Stimulated activated naive B cell treated with anti-CD40 and anti-IgM and Interleukin-4, amounts not matched to agents 10 μg/mL and 1 μg/mL and 100 μg/mL, for 72 hours (primary cell): ENCODE measurements at regions not wholly inside any gene's neighbourhood (a gene's known extent, or its start where the extent isn't known, plus 50 kb on each side); places are given as distances from the start of the nearest gene placed in this dataset.
A peak's percentile ranks its signal among the peaks of the same experiment; 100 is the strongest.
"Not testable (repeated sequence)": the region's sequence is repeated elsewhere in the genome, so short reads cannot be mapped to it uniquely, and the experiment has no call there.

ENCODE experiments used
- ATAC-seq, 2 donors: fragments of 150-1000 bp; cut with Tn5 transposase; replicated peaks; 2 replicates each; pipeline ENCODE4 v1.10.0; 2021; ENCODE audit warnings: moderate library complexity in 1 of 2
- DNase-seq: peaks from one replicate; pipeline ENCODE4 v3.0.0; 2021
- H3K27ac Mint-ChIP-seq: one replicate; pipeline ENCODE4 v1.8.0; 2022; ENCODE audit warnings: mild to moderate bottlenecking, mixed read lengths
- H3K27me3 Mint-ChIP-seq, 2 donors: one replicate each; pipeline ENCODE4 v1.8.0; 2022; ENCODE audit warnings: mixed read lengths in 2 of 2
- H3K36me3 Mint-ChIP-seq, 2 donors: one replicate each; pipeline ENCODE4 v1.8.0; 2022; ENCODE audit warnings: mixed read lengths in 2 of 2, mild to moderate bottlenecking in 1 of 2
- H3K4me1 Mint-ChIP-seq, 2 donors: one replicate each; pipeline ENCODE4 v1.8.0; 2022; ENCODE audit warnings: mixed read lengths in 2 of 2, mild to moderate bottlenecking in 1 of 2
- H3K4me3 Mint-ChIP-seq, 2 donors: one replicate each; pipeline ENCODE4 v1.8.0; 2022; ENCODE audit warnings: mild to moderate bottlenecking in 2 of 2, mixed read lengths in 2 of 2, moderate library complexity in 1 of 2
- H3K9me3 Mint-ChIP-seq, 2 donors: one replicate each; pipeline ENCODE4 v1.8.0; 2022; ENCODE audit warnings: mixed read lengths in 2 of 2, mild to moderate bottlenecking in 1 of 2

DNA sequence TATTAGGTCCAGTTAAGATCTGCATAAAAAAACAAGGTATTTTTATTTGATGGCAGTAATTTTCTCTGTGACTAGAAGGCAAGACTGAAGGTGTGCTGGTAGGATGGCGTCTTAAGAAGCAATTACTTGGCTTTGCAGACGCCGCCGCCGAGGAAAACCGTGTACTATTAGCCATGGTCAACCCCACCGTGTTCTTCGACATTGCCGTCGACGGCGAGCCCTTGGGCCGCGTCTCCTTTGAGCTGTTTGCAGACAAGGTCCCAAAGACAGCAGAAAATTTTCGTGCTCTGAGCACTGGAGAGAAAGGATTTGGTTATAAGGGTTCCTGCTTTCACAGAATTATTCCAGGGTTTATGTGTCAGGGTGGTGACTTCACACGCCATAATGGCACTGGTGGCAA lies 454.0 kb upstream of the TMPRSS15 start:
- not testable (repeated sequence) for H3K4me1 Mint-ChIP-seq, H3K27ac Mint-ChIP-seq, H3K36me3 Mint-ChIP-seq, H3K27me3 Mint-ChIP-seq, ATAC-seq, H3K9me3 Mint-ChIP-seq, DNase-seq, H3K4me3 Mint-ChIP-seq

DNA sequence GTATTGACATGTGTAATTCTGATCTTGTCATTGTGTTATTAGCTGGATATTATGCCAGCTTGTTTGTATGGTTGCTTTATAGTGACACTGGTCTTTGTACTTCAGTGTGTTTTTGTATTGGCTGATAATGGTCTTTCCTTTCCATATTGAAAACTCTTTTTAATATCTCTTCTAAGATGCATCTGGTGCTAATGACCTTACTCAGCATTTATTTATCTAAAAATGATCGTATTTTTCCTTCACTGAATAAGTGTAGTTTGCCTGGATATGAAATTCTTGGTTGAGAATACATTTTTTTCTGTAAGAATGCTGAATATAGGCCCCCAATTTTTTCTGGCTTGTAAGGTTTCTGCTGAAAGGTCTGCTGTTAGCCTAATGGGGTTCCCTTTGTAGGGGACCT lies 465.5 kb upstream of the TMPRSS15 start:
- Mint-ChIP-seq H3K4me3 (no peak overlapping the region), H3K9me3 (peaks cover 3 to 8% of the 10 kb centered on the region in 2 donors)
- ATAC-seq: no peak

DNA sequence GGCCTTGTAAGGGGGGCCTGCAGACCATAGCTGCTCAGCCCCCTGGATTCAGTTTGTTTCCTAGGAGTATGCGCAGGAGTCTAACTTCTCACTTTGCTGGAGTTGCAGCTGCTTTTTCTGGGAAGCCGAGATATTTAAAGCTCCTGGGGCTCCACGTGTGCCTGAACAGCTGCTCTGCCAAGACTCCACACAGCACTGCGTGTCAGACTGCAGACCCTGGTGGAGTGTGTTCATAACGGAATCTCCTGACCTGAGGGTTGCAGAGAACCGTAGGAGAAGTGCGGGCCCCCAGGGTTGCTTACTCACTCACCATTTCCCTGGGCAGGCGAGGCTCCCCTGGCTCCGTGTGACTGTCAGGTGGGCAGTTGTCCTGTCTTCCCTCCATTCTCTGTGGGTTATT lies 474.3 kb upstream of the TMPRSS15 start:
- H3K27me3 Mint-ChIP-seq: peaks cover 0 to 4% of the 10 kb centered on the region in 2 donors
- H3K4me1 Mint-ChIP-seq: no peaks in the 10 kb centered on the region
- no peak for ATAC-seq
- no peaks in the 10 kb centered on the region for H3K36me3 Mint-ChIP-seq
- H3K4me3 Mint-ChIP-seq: no peak overlapping the region
- H3K9me3 Mint-ChIP-seq: peaks cover 4 to 9% of the 10 kb centered on the region in 2 donors
- no peak for DNase-seq
- H3K27ac Mint-ChIP-seq: no peak overlapping the region

More for the DNA sequence above, 465.5 kb upstream of the TMPRSS15 start:
- no peaks in the 10 kb centered on the region for H3K4me1 Mint-ChIP-seq
- no peak overlapping the region for H3K27ac Mint-ChIP-seq
- no peaks in the 10 kb centered on the region for H3K36me3 Mint-ChIP-seq
- H3K27me3 Mint-ChIP-seq: no peaks in the 10 kb centered on the region
- DNase-seq: no peak

DNA sequence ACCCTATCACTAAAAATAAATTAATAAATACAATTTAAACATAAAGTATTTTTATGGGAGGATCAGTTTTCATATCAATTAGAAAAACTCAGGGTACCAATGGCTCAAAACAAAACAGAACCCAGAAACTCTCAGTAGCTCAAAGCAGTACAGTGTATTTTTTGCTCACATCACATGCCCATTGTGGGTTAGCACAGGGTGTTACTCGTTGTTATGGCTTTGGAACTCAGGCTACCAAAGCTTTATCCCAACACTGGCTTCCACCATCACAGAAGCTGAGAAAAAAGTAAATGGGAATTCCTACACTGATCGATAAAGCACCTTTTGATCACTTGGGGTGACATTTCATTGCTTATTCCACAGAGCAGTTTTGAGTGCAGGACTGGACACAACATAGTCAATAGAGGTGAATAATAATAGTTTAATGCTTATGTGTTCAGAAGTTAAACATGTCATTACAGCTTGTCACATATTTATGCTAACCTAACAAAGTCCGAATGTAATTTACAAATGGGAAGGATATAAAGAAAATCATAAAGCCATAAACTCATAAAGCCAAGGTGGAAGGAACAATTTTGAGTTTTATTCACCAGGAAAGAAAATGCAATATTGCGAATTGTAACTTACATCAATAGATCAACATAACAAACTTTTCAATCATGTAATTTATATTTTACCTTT lies 484.5 kb upstream of the TMPRSS15 start:
- no peaks in the 10 kb centered on the region for H3K27me3 Mint-ChIP-seq
- H3K36me3 Mint-ChIP-seq: no peaks in the 10 kb centered on the region
- H3K27ac Mint-ChIP-seq: no peak overlapping the region
- peaks cover 6 to 7% of the 10 kb centered on the region in 2 donors for H3K9me3 Mint-ChIP-seq
- H3K4me1 Mint-ChIP-seq: no peaks in the 10 kb centered on the region
- no peak for ATAC-seq
- no peak for DNase-seq
- H3K4me3 Mint-ChIP-seq: no peak overlapping the region

DNA sequence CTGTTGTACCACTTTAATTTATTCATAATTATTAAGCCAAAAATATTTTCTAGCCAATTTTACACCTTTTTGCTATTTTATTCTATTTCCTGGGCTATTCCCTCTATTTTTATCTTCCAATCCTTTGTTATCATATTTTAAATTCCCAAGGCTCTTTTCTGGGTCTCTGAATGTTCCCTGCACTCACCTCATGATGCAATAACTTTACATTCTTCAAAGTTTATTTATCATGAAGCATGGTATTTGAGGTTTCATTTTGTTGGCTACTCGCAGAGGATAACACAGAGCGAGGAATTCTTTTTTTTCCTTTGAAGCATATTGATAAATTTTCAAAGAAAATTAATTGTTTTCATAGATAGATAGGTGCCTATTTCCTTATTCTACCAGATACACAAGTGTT lies 489.8 kb upstream of the TMPRSS15 start:
- DNase-seq (no peak), ATAC-seq (no peak)
- Mint-ChIP-seq H3K36me3 (no peaks in the 10 kb centered on the region), H3K4me1 (no peaks in the 10 kb centered on the region), H3K9me3 (no peaks in the 10 kb centered on the region), H3K4me3 (no peak overlapping the region), H3K27me3 (no peaks in the 10 kb centered on the region), H3K27ac (no peak overlapping the region)

DNA sequence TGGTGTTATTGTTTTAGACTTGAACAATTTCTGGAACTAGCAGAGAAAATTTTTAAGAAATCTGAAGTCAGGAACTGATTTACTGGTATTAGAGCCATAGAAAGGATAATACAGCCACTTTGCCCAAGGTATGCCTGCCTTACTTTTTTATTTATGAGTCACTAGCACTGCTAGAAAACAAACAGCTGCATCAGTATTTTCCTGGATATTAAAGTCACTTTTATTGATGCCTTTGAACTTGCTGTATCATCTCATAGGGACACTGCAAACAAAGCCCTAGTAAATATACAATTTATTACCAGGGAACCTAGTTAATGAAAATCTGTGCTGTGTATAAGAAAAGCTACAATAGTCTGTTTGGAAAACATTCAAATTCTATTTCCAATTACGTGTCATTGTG lies 490.8 kb upstream of the TMPRSS15 start:
- no peak overlapping the region for H3K27ac Mint-ChIP-seq

DNA sequence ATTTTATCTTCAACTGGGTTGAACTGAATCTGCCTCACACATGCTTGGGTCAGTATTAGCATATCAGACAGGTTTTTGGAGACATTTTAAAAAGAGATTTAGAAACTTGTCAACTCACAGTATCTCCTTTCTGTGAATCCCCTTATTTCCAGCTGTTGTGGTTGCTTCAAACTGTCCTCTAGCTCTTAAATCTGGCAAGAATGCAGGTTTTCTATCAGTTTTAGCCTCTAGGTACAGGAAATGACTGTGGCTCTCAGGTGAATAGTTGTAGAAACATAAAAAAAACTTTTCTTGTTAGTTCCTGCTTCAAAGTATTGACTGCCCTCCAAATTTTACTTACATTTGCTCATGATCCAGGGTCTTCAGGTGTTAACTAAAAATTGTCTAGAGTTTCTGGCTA lies 495.7 kb upstream of the TMPRSS15 start:
- no peaks in the 10 kb centered on the region for H3K4me1 Mint-ChIP-seq
- H3K27ac Mint-ChIP-seq: no peak overlapping the region
- DNase-seq: no peak
- H3K4me3 Mint-ChIP-seq: no peak overlapping the region
- no peaks in the 10 kb centered on the region for H3K36me3 Mint-ChIP-seq
- no peak for ATAC-seq
- no peaks in the 10 kb centered on the region for H3K27me3 Mint-ChIP-seq
- H3K9me3 Mint-ChIP-seq: no peaks in the 10 kb centered on the region

More for the DNA sequence above, 490.8 kb upstream of the TMPRSS15 start:
- Mint-ChIP-seq H3K27me3 (no peaks in the 10 kb centered on the region), H3K4me3 (no peak overlapping the region), H3K36me3 (no peaks in the 10 kb centered on the region), H3K4me1 (no peaks in the 10 kb centered on the region), H3K9me3 (no peaks in the 10 kb centered on the region)
- ATAC-seq (no peak), DNase-seq (no peak)

DNA sequence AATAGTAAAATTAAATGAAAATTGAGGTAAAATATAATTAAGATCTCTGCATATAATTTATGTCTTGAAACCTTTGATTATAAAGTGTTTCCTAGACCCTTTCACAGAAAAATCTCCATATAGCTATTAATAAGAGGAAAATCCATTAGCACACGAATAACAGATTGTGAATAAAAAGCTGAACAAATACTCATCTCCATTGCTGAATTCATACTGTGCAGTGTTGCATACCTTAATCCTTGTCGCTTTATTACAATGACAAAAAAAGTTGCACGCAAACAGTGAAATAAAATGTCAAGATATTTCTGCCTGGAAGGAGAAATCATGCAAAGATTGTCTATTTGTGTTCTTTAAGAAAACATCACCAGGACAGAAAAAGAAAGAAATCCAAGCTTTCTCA lies 499.1 kb upstream of the TMPRSS15 start:
- ATAC-seq: no peak
- no peaks in the 10 kb centered on the region for H3K27me3 Mint-ChIP-seq
- H3K27ac Mint-ChIP-seq: no peak overlapping the region
- DNase-seq: no peak
- H3K4me1 Mint-ChIP-seq: no peaks in the 10 kb centered on the region
- H3K9me3 Mint-ChIP-seq: no peaks in the 10 kb centered on the region
- no peaks in the 10 kb centered on the region for H3K36me3 Mint-ChIP-seq
- no peak overlapping the region for H3K4me3 Mint-ChIP-seq

DNA sequence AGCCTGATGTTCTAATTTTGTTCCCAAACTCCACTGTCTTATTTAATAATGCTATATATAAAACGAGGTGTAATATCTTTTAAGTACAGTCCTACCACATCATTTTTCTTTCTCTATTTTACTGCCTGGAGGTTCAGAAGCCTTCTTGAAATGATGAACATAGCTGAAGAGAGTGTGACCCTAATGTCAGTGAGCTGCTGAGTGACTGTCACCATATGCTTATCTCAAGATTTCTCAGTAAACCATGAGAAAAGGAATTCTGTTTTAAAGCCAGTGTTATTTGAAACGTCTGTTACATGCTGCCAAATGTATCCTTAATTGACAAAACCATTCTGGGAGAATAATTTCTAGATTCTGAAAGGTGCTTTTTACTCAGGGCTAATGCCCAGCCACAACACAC lies 503.5 kb upstream of the TMPRSS15 start:
- H3K36me3 Mint-ChIP-seq: no peaks in the 10 kb centered on the region
- H3K27ac Mint-ChIP-seq: no peak overlapping the region
- ATAC-seq: no peak
- no peaks in the 10 kb centered on the region for H3K27me3 Mint-ChIP-seq
- H3K9me3 Mint-ChIP-seq: peaks cover 10 to 11% of the 10 kb centered on the region in 2 donors
- no peak for DNase-seq
- H3K4me1 Mint-ChIP-seq: no peaks in the 10 kb centered on the region
- no peak overlapping the region for H3K4me3 Mint-ChIP-seq

DNA sequence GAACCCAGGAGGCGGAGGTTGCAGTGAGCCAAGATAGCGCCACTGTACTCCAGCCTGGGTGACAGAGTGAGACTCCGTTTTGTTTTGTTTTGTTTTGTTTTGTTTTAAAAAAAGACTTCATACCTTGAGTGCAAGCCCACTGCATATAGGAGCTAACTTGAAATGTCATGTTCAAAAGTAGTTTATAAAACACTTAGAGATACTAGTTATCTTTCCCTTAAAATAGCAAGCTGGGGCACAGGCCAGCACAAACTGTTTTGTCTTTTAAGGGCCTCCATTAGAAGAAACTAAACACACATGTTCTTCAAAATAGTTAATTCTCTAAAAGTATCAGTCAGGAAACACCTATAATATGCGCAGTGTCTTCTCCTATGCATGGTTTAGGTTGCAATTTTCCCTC lies 505.1 kb upstream of the TMPRSS15 start:
- Mint-ChIP-seq H3K27ac (no peak overlapping the region), H3K27me3 (no peaks in the 10 kb centered on the region), H3K36me3 (no peaks in the 10 kb centered on the region), H3K4me1 (no peaks in the 10 kb centered on the region), H3K4me3 (no peak overlapping the region), H3K9me3 (peaks cover 12 to 13% of the 10 kb centered on the region in 2 donors)
- no peak for ATAC-seq
- no peak for DNase-seq

DNA sequence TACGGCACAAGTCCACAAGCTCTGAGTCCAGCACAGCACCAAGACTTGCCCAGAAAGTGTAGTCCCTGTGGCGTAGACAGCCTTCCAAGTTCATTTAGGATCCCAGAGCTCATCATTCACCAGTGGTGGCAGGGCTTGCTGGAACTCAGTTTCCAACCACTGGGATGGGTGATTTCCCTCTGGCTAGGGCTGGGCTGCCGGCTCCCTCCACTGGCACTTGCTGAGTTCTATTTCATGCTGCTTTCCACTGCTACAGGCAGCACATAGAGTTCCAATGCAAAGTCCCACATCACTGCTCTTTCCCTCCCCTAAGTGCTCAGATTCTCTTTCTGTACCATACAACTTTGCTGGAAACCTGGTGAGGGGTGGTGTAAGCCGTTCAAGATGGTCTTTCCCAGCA lies 510.3 kb upstream of the TMPRSS15 start:
- ATAC-seq: peak in 1 of 2 donors; percentile 16
- H3K36me3 Mint-ChIP-seq: no peaks in the 10 kb centered on the region
- H3K27ac Mint-ChIP-seq: no peak overlapping the region
- peaks cover 12 to 13% of the 10 kb centered on the region in 2 donors for H3K9me3 Mint-ChIP-seq
- no peak overlapping the region for H3K4me3 Mint-ChIP-seq
- no peaks in the 10 kb centered on the region for H3K4me1 Mint-ChIP-seq
- no peak for DNase-seq
- no peaks in the 10 kb centered on the region for H3K27me3 Mint-ChIP-seq

DNA sequence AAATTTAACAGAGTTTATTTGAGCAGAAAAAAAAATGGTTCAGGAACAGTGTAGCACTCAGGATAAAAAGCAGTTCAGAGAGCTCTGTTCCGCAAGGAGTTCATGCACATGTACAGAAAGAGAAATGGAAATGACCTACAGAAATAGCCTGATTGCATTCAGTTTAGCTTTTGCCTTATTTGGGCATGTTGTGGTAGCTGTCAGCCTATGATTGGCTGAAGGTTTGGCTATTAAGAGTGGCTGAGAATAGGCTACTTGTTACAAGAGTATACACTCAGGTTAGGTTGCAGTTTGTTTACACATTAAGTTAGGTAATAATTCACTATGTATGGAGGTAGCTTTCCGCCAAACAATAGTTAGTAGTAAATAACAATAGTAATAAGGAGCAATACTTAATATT lies 511.0 kb upstream of the TMPRSS15 start:
- no peak overlapping the region for H3K27ac Mint-ChIP-seq
- H3K27me3 Mint-ChIP-seq: no peaks in the 10 kb centered on the region

DNA sequence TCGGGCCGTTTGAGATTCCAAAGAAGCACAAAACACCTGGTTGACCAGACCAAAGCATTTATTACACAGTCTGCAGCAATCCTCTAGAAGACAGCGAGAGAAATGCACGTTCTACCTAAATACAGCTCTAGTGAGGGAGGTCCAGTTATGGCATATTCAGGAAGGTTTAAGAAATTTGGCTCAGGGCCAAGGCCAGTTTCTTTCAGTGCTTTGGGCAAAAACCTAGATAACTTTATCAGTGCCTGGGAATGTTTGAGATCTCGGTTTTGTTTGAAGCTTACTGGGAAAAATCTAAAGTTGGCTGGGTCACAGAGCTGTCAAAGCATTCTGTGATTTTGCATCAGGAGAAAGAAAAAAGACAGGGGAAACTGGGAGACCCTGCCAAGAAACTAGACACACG lies 514.0 kb upstream of the TMPRSS15 start:
- H3K4me1 Mint-ChIP-seq: no peaks in the 10 kb centered on the region
- H3K27me3 Mint-ChIP-seq: no peaks in the 10 kb centered on the region
- DNase-seq: no peak
- no peaks in the 10 kb centered on the region for H3K36me3 Mint-ChIP-seq
- H3K4me3 Mint-ChIP-seq: no peak overlapping the region
- no peak overlapping the region for H3K27ac Mint-ChIP-seq
- H3K9me3 Mint-ChIP-seq: no peaks in the 10 kb centered on the region
- ATAC-seq: no peak

More for the DNA sequence above, 511.0 kb upstream of the TMPRSS15 start:
- no peak overlapping the region for H3K4me3 Mint-ChIP-seq
- DNase-seq: no peak
- no peaks in the 10 kb centered on the region for H3K36me3 Mint-ChIP-seq
- ATAC-seq: no peak
- peaks cover 12 to 13% of the 10 kb centered on the region in 2 donors for H3K9me3 Mint-ChIP-seq
- H3K4me1 Mint-ChIP-seq: no peaks in the 10 kb centered on the region

DNA sequence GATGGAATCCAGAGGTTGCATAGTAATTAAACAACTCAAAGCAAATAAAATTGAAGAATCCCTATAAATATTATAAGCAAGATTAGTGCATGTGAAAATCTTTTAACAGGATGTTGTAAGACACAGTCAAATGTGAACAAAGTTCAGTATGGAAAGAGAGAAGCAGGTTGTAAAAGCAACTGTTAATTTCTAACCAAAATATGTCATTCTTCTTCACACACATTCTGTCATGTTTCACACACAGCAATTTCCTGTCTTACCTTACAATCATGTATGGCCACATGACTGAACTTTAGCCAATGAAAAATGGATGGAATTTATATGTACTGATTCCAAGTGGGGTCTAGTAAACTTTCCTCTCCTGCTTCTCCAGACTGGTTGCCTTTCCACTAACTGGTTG lies 527.7 kb upstream of the TMPRSS15 start:
- Mint-ChIP-seq H3K27me3 (no peaks in the 10 kb centered on the region), H3K9me3 (no peaks in the 10 kb centered on the region), H3K4me3 (no peak overlapping the region), H3K36me3 (no peaks in the 10 kb centered on the region), H3K4me1 (no peaks in the 10 kb centered on the region), H3K27ac (no peak overlapping the region)
- DNase-seq: no peak
- no peak for ATAC-seq

DNA sequence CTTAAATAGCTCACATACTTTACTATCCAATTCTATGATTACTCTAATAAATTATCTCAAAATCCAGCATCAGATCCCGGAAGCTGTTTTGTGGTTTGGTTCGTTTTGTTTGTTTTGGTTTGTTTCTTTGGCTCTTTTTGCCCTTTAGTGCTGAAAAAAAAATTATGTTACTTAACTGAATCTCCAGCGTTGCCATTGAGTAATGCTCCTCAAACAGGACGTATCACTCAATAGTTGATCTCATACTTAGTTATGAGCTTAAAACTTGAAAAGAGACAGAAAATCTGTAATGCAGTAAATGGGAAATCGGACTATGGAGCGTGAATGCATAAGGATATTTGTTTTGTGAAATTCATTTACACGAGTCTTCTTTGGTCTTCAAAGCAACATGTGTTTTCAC lies 533.8 kb upstream of the TMPRSS15 start:
- no peak overlapping the region for H3K27ac Mint-ChIP-seq

DNA sequence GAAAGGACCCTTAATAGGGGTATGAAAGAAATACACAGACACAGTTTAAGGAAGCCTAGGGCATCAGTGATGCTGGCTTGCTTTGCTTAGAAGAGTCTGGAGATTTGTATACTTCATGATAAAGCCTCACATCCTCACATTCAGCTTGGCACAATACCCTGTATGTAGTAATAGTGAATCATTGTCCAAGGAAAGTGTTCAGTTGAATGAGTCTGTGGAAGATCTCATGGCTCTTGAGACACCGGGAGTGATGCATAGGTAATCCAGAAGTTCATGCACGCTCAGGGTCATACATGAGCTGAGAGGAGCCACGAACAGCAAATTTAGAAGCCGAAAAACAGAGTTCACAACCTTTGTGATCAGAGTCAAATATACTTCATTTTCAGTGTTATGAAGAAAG lies 537.2 kb upstream of the TMPRSS15 start:
- no peaks in the 10 kb centered on the region for H3K4me1 Mint-ChIP-seq
- no peaks in the 10 kb centered on the region for H3K36me3 Mint-ChIP-seq
- H3K27me3 Mint-ChIP-seq: peaks cover 0 to 3% of the 10 kb centered on the region in 2 donors
- no peak for ATAC-seq
- DNase-seq: no peak
- no peak overlapping the region for H3K27ac Mint-ChIP-seq
- H3K9me3 Mint-ChIP-seq: no peaks in the 10 kb centered on the region
- H3K4me3 Mint-ChIP-seq: no peak overlapping the region

More for the DNA sequence above, 533.8 kb upstream of the TMPRSS15 start:
- Mint-ChIP-seq H3K4me3 (no peak overlapping the region), H3K36me3 (no peaks in the 10 kb centered on the region), H3K27me3 (peaks cover 0 to 3% of the 10 kb centered on the region in 2 donors), H3K4me1 (no peaks in the 10 kb centered on the region), H3K9me3 (no peaks in the 10 kb centered on the region)
- DNase-seq (no peak), ATAC-seq (no peak)
